Astrocyte of the cerebellum (primary cell): ENCODE measurements at regions not wholly inside any gene's neighbourhood (a gene's known extent, or its start where the extent isn't known, plus 50 kb on each side); places are given as distances from the start of the nearest gene placed in this dataset.

Experiments used
- DNase-seq: peaks from one replicate; pipeline ENCODE4 v3.0.0-alpha.2; 2011; ENCODE audit warnings: low read depth
- H3K4me3 ChIP-seq: 2 replicates; pipeline ENCODE4 v1.5.1; 2011; ENCODE audit warnings: mild to moderate bottlenecking, low read depth, low read length, moderate library complexity
- CTCF ChIP-seq: IDR thresholded peaks from 2 replicates; pipeline ENCODE4 v1.5.1; 2012; ENCODE audit warnings: low read length, low read depth, moderate library complexity, mild to moderate bottlenecking; ENCODE audit errors: missing control alignments
- in situ Hi-C: cut with HindIII; loops from 2 replicates; pipeline ENCODE4 v1.10.0; 2017; ENCODE audit warnings: low sequenced_read_pairs

- DNase-seq, result no peak
- no peak overlapping the region for H3K4me3 ChIP-seq
- no peak for TF ChIP-seq CTCF
- in situ Hi-C loops, result no loop called here
These were observed 65.1 kb upstream of the ID3 start for GRCh38 chr1:23624440-23624839.

GRCh38 chr1:23622284-23622683 is 63.0 kb upstream of the ID3 start:
- DNase-seq, result no peak
- in situ Hi-C loops, result no loop called here
- H3K4me3 ChIP-seq, result no peak overlapping the region
- no peak for TF ChIP-seq CTCF

GRCh38 chr1:23620605-23621004 is 61.3 kb upstream of the ID3 start:
- no peak overlapping the region for H3K4me3 ChIP-seq
- DNase-seq, result no peak
- no peak for TF ChIP-seq CTCF
- in situ Hi-C loops, result no loop called here

GRCh38 chr1:23619299-23620188 is 60.2 kb upstream of the ID3 start:
- in situ Hi-C loops, result no loop called here
- no peak for DNase-seq
- no peak overlapping the region for H3K4me3 ChIP-seq
- no peak for TF ChIP-seq CTCF

GRCh38 chr1:23618586-23619083 is 59.3 kb upstream of the ID3 start:
- no peak for DNase-seq
- H3K4me3 ChIP-seq, result no peak overlapping the region
- in situ Hi-C loops, result no loop called here
- no peak for TF ChIP-seq CTCF

- TF ChIP-seq CTCF, result no peak
These were observed 57.8 kb upstream of the ID3 start for GRCh38 chr1:23617084-23617521.

More at GRCh38 chr1:23617084-23617521, 57.8 kb upstream of the ID3 start:
- no peak overlapping the region for H3K4me3 ChIP-seq
- DNase-seq, result no peak
- in situ Hi-C loops, result no loop called here
